ENCODE measurements at regions not wholly inside any gene's neighbourhood (a gene's known extent, or its start where the extent isn't known, plus 50 kb on each side); places are given as distances from the start of the nearest gene placed in this dataset.

GRCh38 chr22:49519117-49519737, 308.4 kb downstream of the BRD1 start:
- H3K4me3 ChIP-seq = no peak overlapping the region
- no peaks in the 10 kb centered on the region for H3K79me2 ChIP-seq (replicated peaks; ENCODE audit: insufficient read depth)
- ATAC-seq (no peak), DNase-seq (ENCODE audit: low spot score) (no peak)
- TF ChIP-seq NANOG (IDR thresholded peaks at IDR 0.05; ENCODE audit: borderline replicate concordance) (no peak), ZNF114 (CRISPR knock-in tag; IDR thresholded peaks at IDR 0.05) (no peak), POLR2AphosphoS5 (IDR thresholded peaks at IDR 0.05; ENCODE audit: low read depth) (no peak)
- TF ChIP-seq, protein P1, sequence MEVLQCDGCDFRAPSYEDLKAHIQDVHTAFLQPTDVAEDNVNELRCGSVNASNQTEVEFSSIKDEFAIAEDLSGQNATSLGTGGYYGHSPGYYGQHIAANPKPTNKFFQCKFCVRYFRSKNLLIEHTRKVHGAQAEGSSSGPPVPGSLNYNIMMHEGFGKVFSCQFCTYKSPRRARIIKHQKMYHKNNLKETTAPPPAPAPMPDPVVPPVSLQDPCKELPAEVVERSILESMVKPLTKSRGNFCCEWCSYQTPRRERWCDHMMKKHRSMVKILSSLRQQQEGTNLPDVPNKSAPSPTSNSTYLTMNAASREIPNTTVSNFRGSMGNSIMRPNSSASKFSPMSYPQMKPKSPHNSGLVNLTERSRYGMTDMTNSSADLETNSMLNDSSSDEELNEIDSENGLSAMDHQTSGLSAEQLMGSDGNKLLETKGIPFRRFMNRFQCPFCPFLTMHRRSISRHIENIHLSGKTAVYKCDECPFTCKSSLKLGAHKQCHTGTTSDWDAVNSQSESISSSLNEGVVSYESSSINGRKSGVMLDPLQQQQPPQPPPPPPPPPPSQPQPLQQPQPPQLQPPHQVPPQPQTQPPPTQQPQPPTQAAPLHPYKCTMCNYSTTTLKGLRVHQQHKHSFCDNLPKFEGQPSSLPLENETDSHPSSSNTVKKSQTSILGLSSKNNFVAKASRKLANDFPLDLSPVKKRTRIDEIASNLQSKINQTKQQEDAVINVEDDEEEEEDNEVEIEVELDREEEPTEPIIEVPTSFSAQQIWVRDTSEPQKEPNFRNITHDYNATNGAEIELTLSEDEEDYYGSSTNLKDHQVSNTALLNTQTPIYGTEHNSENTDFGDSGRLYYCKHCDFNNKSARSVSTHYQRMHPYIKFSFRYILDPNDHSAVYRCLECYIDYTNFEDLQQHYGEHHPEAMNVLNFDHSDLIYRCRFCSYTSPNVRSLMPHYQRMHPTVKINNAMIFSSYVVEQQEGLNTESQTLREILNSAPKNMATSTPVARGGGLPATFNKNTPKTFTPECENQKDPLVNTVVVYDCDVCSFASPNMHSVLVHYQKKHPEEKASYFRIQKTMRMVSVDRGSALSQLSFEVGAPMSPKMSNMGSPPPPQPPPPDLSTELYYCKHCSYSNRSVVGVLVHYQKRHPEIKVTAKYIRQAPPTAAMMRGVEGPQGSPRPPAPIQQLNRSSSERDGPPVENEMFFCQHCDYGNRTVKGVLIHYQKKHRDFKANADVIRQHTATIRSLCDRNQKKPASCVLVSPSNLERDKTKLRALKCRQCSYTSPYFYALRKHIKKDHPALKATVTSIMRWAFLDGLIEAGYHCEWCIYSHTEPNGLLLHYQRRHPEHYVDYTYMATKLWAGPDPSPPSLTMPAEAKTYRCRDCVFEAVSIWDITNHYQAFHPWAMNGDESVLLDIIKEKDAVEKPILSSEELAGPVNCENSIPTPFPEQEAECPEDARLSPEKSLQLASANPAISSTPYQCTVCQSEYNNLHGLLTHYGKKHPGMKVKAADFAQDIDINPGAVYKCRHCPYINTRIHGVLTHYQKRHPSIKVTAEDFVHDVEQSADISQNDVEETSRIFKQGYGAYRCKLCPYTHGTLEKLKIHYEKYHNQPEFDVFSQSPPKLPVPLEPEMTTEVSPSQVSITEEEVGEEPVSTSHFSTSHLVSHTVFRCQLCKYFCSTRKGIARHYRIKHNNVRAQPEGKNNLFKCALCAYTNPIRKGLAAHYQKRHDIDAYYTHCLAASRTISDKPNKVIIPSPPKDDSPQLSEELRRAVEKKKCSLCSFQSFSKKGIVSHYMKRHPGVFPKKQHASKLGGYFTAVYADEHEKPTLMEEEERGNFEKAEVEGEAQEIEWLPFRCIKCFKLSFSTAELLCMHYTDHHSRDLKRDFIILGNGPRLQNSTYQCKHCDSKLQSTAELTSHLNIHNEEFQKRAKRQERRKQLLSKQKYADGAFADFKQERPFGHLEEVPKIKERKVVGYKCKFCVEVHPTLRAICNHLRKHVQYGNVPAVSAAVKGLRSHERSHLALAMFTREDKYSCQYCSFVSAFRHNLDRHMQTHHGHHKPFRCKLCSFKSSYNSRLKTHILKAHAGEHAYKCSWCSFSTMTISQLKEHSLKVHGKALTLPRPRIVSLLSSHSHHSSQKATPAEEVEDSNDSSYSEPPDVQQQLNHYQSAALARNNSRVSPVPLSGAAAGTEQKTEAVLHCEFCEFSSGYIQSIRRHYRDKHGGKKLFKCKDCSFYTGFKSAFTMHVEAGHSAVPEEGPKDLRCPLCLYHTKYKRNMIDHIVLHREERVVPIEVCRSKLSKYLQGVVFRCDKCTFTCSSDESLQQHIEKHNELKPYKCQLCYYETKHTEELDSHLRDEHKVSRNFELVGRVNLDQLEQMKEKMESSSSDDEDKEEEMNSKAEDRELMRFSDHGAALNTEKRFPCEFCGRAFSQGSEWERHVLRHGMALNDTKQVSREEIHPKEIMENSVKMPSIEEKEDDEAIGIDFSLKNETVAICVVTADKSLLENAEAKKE (CRISPR knock-in tag; IDR thresholded peaks at IDR 0.05) = no peak
- H3K9me3 Mint-ChIP-seq = peaks cover 6% of the 10 kb centered on the region
- H3K27ac ChIP-seq (ENCODE audit: low read depth) = no peak overlapping the region
- H3K27ac Mint-ChIP-seq = no peak overlapping the region
- H4K20me1 ChIP-seq (replicated peaks; ENCODE audit: insufficient read depth) = no peaks in the 10 kb centered on the region
- no peaks in the 10 kb centered on the region for H3K9me2 ChIP-seq (ENCODE audit: insufficient read depth)
- H3K4me2 ChIP-seq = no peak overlapping the region
- H2AFZ ChIP-seq = no peak overlapping the region
- no peaks in the 10 kb centered on the region for H3K36me3 ChIP-seq (ENCODE audit: insufficient read depth)
- H3K36me3 Mint-ChIP-seq (ENCODE audit: low read depth) = peaks cover 2% of the 10 kb centered on the region; the same call in 1 of the 3 replicates
- H3K4me1 Mint-ChIP-seq = peaks cover 23% of the 10 kb centered on the region
- H3K27me3 Mint-ChIP-seq (ENCODE audit: insufficient read depth, low read depth, poor library complexity) = peaks cover 4% of the 10 kb centered on the region
- no peaks in the 10 kb centered on the region for H3F3A ChIP-seq (replicated peaks; ENCODE audit: low read depth)
- H3K4me3 Mint-ChIP-seq = no peak overlapping the region
- H3K27me3 ChIP-seq (ENCODE audit: insufficient read depth) = no peaks in the 10 kb centered on the region
- no peaks in the 10 kb centered on the region for H3K4me1 ChIP-seq (ENCODE audit: insufficient read depth)

GRCh38 chr22:49518436-49518970, 309.2 kb downstream of the BRD1 start:
- H3K27me3 ChIP-seq (ENCODE audit: insufficient read depth) = no peaks in the 10 kb centered on the region
- H3K27ac ChIP-seq (ENCODE audit: low read depth) = no peak overlapping the region
- H3K36me3 ChIP-seq (ENCODE audit: insufficient read depth) = no peaks in the 10 kb centered on the region
- H3F3A ChIP-seq (replicated peaks; ENCODE audit: low read depth) = no peaks in the 10 kb centered on the region
- Mint-ChIP-seq H3K9me3 (peaks cover 6% of the 10 kb centered on the region), H3K4me3 (no peak overlapping the region), H3K36me3 (ENCODE audit: low read depth) (peaks cover 2% of the 10 kb centered on the region; the same call in 1 of the 3 replicates), H3K27ac (no peak overlapping the region), H3K4me1 (peaks cover 25% of the 10 kb centered on the region), H3K27me3 (ENCODE audit: insufficient read depth, low read depth, poor library complexity) (peaks cover 6% of the 10 kb centered on the region)
- no peaks in the 10 kb centered on the region for H3K9me2 ChIP-seq (ENCODE audit: insufficient read depth)
- no peak for ATAC-seq
- no peaks in the 10 kb centered on the region for H4K20me1 ChIP-seq (replicated peaks; ENCODE audit: insufficient read depth)
- DNase-seq (ENCODE audit: low spot score) = no peak
- H2AFZ ChIP-seq = no peak overlapping the region
- H3K4me2 ChIP-seq = no peak overlapping the region
- H3K79me2 ChIP-seq (replicated peaks; ENCODE audit: insufficient read depth) = no peaks in the 10 kb centered on the region
- H3K4me3 ChIP-seq = no peak overlapping the region
- H3K4me1 ChIP-seq (ENCODE audit: insufficient read depth) = no peaks in the 10 kb centered on the region
- TF ChIP-seq ZNF114 (CRISPR knock-in tag; IDR thresholded peaks at IDR 0.05) (no peak), EZH2 (IDR thresholded peaks at IDR 0.05; ENCODE audit: low read depth, unreplicated experiment) (no peak), ZNF331 (CRISPR knock-in tag; IDR thresholded peaks at IDR 0.05; ENCODE audit: low read depth) (no peak), EZH2phosphoT487 (IDR thresholded peaks at IDR 0.05; ENCODE audit: unreplicated experiment) (no peak)

Data from GM23338 (cell line).